ENCODE measurements at regions not wholly inside any gene's neighbourhood (a gene's known extent, or its start where the extent isn't known, plus 50 kb on each side); places are given as distances from the start of the nearest gene placed in this dataset.

DNA sequence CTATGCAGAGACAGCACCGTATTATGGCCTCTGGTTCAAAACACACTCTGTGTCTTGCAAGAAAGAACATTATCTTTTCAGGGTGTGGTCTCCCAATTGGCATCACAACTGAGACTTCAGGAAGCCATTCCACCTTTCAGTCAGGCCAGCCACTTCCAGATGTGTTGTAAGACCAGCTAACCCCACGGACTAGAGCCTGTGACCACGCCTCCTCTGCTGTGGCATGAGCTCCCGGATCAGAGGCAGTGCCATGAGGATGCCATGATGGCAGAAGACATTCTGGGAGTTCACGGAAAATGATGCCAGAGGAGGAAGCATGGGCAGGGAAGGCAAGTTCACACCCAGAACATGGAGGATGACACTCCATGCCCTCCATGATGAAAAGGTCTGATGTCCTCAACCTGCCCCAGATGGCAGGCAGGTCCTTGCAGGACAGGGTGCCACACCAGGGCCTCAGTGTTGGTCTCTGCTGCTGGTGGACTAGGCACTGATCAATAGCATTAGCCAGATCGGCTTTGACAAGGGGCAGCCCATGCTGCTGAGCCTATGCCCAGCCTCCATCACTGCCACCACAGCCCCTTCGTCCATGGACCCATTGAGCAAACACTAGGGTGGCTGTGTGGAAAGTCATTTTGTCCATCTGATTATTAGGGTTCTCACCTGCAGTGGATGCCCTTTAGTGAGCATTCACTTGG, 341.6 kb downstream of the MATN1 start:
- WGBS, 2 donors: 65 to 70% methylated on average over 7 of the region's 7 CpGs
- H3K4me1 ChIP-seq (ENCODE audit: control insufficient read depth in 1 of 2, insufficient read depth in 2 of 2, low read length in 2 of 2): no peaks in the 10 kb centered on the region
- ATAC-seq (ENCODE audit: low FRiP score): no peak
- no peaks in the 10 kb centered on the region for H3K27me3 ChIP-seq (ENCODE audit: control insufficient read depth in 1 of 2, insufficient read depth in 2 of 2, low read length in 1 of 2)
- no peak overlapping the region for H3K27ac ChIP-seq (ENCODE audit: low read depth in 1 of 2, low read length in 2 of 2)
- no peaks in the 10 kb centered on the region for H3K36me3 ChIP-seq (ENCODE audit: control insufficient read depth in 1 of 2, insufficient read depth in 2 of 2, low read length in 1 of 2)
- intact Hi-C loops (cut with DNase I): loop anchor here (2.0 to 10.0 kb wide), 3 partner anchors 587 to 1145 kb away; partner anchors contain the start of gene PTPRU (in 2 of the 2)
- DNase-seq: no peak
- no peak overlapping the region for H3K4me3 ChIP-seq (ENCODE audit: low read length in 2 of 2)
- no peaks in the 10 kb centered on the region for H3K9me3 ChIP-seq (ENCODE audit: control insufficient read depth, low read length)

DNA sequence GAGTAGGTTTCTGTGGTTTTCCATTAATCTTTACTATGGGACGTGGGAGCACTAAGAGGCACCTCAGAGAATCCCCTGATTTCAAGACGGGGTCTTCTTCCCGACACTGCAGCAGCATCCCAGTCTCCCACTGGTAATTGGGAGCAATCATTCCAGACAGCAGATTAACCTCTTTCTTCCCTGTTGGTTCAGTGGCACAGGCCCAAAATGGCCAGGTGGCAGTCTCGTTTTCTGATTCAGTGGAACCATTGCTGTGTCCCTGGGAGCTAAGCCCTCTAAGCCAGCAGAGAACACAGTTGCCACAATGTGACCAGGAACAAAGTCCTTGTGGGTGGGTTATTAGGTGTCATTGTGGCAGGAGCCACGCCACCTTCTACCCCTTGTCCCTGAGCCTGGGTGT, 342.1 kb downstream of the MATN1 start:
- no peaks in the 10 kb centered on the region for H3K9me3 ChIP-seq (ENCODE audit: control insufficient read depth, low read length)
- 71 to 78% methylated on average over 5 of the region's 5 CpGs for WGBS, 2 donors
- no peaks in the 10 kb centered on the region for H3K4me1 ChIP-seq (ENCODE audit: control insufficient read depth in 1 of 2, insufficient read depth in 2 of 2, low read length in 2 of 2)
- no peaks in the 10 kb centered on the region for H3K27me3 ChIP-seq (ENCODE audit: control insufficient read depth in 1 of 2, insufficient read depth in 2 of 2, low read length in 1 of 2)
- ATAC-seq (ENCODE audit: low FRiP score): no peak
- no peak overlapping the region for H3K4me3 ChIP-seq (ENCODE audit: low read length in 2 of 2)
- intact Hi-C loops (cut with DNase I): loop anchor here (2.0 to 10.0 kb wide), 3 partner anchors 586 to 1144 kb away; partner anchors contain the start of gene PTPRU (in 2 of the 2)
- H3K36me3 ChIP-seq (ENCODE audit: control insufficient read depth in 1 of 2, insufficient read depth in 2 of 2, low read length in 1 of 2): no peaks in the 10 kb centered on the region
- H3K27ac ChIP-seq (ENCODE audit: low read depth in 1 of 2, low read length in 2 of 2): no peak overlapping the region
- DNase-seq: no peak

DNA sequence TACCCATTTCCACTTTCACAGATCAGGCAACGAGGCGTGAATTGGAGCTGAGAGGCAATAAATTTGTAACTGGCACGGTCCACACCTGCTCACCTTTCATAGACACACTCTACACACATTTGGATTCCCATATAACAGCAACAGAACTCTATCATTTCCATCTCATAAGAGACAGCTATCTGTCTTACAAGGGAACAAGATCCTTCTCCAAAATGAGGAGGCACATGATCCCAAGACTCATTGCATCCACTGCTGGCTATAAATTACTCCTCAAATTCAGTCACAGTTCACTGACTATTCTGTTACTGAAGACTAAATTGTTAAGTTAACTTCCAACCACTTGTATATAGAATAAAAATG, 342.8 kb downstream of the MATN1 start:
- 0 to 3% methylated on average over 3 of the region's 3 CpGs for WGBS, 2 donors

DNA sequence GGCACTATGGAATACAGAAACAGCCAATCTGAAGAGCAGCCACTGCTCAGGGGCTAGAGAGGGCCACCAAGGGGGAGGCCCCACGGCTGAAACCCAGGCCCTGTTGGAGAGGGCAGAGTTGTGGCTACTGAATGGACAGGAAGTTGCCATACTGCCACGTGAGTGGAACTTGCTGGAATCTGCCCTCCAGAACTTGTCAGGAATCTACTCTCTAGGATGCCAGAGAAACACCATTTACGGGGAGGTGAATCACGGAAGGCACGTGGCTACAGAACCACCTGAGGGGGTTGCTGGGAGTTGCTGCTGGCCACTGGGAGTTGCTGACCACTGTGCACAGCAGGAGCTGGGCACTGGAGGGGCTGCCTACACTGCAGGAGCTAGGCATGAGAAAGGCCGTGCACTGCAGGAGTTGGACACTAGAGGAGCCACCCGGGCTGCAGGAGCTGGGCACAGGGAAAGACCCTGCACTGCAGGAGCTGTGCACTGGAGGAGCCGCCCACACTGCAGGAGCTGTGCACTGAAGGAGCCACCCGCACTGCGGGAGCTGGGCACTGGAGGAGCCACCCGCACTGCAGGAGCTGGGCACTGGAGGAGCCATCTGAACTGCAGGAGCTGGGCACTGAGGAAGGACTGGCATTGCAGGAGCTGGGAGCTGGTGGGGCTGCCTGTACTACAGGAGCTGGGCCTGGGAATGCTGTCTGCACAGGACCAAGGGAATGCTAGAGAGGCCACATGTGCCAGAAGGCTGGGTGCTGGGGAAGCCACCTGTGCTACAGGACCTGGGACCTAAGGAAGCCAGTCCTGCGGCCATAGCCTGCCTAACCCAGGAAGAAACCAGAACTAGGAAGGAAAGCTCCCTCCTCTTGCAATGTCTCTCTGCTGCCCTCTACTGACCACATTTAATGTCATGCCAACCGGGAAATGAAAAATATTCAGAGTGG, 343.4 kb downstream of the MATN1 start:
- WGBS, 2 donors: 45 to 48% methylated on average over 13 of the region's 13 CpGs
- no peak overlapping the region for H3K27ac ChIP-seq (ENCODE audit: low read depth in 1 of 2, low read length in 2 of 2)
- no peaks in the 10 kb centered on the region for H3K9me3 ChIP-seq (ENCODE audit: control insufficient read depth, low read length)
- intact Hi-C loops (cut with DNase I): loop anchor here (2.0 to 10.0 kb wide), 3 partner anchors 585 to 1143 kb away; partner anchors contain the start of gene PTPRU (in 2 of the 2)
- DNase-seq (no peak), ATAC-seq (ENCODE audit: low FRiP score) (peak; percentile 85)
- no peaks in the 10 kb centered on the region for H3K4me1 ChIP-seq (ENCODE audit: control insufficient read depth in 1 of 2, insufficient read depth in 2 of 2, low read length in 2 of 2)
- H3K36me3 ChIP-seq (ENCODE audit: control insufficient read depth in 1 of 2, insufficient read depth in 2 of 2, low read length in 1 of 2): no peaks in the 10 kb centered on the region
- no peak overlapping the region for H3K4me3 ChIP-seq (ENCODE audit: low read length in 2 of 2)
- H3K27me3 ChIP-seq (ENCODE audit: control insufficient read depth in 1 of 2, insufficient read depth in 2 of 2, low read length in 1 of 2): no peaks in the 10 kb centered on the region

More for the DNA sequence above, 342.8 kb downstream of the MATN1 start:
- Histone ChIP-seq H3K27me3 (ENCODE audit: control insufficient read depth in 1 of 2, insufficient read depth in 2 of 2, low read length in 1 of 2) (no peaks in the 10 kb centered on the region), H3K4me3 (ENCODE audit: low read length in 2 of 2) (no peak overlapping the region), H3K36me3 (ENCODE audit: control insufficient read depth in 1 of 2, insufficient read depth in 2 of 2, low read length in 1 of 2) (no peaks in the 10 kb centered on the region), H3K9me3 (ENCODE audit: control insufficient read depth, low read length) (no peaks in the 10 kb centered on the region), H3K4me1 (ENCODE audit: control insufficient read depth in 1 of 2, insufficient read depth in 2 of 2, low read length in 2 of 2) (no peaks in the 10 kb centered on the region), H3K27ac (ENCODE audit: low read depth in 1 of 2, low read length in 2 of 2) (no peak overlapping the region)
- ATAC-seq (ENCODE audit: low FRiP score): no peak
- no peak for DNase-seq
- intact Hi-C loops (cut with DNase I): loop anchor here (2.0 to 10.0 kb wide), 3 partner anchors 586 to 1144 kb away; partner anchors contain the start of gene PTPRU (in 2 of the 2)

DNA sequence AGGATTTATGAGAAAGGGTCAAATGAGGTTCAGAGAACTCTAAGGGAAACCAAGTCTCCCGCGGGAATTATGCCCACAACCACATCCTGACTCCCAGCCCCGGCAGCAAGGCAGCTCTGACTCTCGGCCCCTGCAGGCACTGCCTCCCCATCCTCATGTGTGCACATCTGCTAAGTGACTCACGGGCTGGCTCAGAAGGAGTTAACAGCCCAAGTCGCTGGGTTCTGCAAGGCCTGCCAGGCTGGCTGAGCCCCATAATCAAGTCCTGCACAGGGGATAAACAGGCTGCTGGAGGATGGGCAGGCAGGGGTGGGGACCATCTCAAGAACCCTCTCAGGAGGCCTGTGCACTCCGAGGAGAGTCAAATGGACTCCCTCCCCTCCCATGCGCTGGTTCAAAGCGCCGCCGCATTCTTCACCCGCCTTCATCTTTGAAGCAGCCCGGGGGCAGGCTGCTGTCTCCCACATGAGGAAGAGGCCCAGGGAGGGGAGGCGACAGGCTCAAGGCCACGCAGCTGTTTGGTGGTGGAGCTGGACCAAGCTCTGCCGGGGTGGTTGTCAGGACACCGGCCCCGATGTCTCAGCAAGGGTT, 344.3 kb downstream of the MATN1 start:
- Histone ChIP-seq H3K4me3 (ENCODE audit: low read length in 2 of 2) (no peak overlapping the region), H3K27ac (ENCODE audit: low read depth in 1 of 2, low read length in 2 of 2) (no peak overlapping the region), H3K4me1 (ENCODE audit: control insufficient read depth in 1 of 2, insufficient read depth in 2 of 2, low read length in 2 of 2) (no peaks in the 10 kb centered on the region), H3K27me3 (ENCODE audit: control insufficient read depth in 1 of 2, insufficient read depth in 2 of 2, low read length in 1 of 2) (no peaks in the 10 kb centered on the region), H3K9me3 (ENCODE audit: control insufficient read depth, low read length) (no peaks in the 10 kb centered on the region), H3K36me3 (ENCODE audit: control insufficient read depth in 1 of 2, insufficient read depth in 2 of 2, low read length in 1 of 2) (no peaks in the 10 kb centered on the region)
- WGBS, 2 donors: 30 to 39% methylated on average over 18 of the region's 18 CpGs
- ATAC-seq (ENCODE audit: low FRiP score): no peak
- no peak for DNase-seq
- intact Hi-C loops (cut with DNase I): no loop called here

DNA sequence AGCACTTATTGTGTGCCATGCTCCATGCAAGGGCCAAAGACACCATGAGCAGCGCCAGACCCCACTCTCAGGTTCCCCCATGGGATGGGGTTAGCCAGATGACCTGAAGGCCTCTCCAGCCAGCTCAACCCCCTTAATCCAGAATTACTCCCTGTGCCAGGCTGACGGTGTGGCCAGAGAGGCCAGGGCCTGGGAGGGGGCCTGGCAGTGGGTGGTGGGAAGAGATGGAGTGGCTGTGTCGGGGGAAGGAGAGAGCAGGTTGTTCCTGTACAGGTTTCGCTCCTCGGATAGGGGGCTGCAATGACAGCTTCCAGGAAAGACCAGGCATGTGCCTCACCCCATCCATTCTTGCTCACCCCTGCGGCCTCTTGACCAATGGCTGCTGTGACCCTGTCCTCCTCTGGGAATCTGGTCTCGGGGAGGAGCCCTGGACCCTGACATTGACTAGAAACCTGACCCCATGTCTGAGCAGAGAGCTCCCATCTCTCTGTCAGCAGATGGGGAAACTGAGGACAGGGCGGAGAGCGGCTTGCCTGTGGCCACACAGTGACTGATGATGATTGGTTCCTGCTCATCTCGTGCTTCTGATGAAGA, 345.3 kb downstream of the MATN1 start:
- WGBS, 2 donors: 59 to 67% methylated on average over 8 to 10 of the region's 10 CpGs
- DNase-seq: no peak

DNA sequence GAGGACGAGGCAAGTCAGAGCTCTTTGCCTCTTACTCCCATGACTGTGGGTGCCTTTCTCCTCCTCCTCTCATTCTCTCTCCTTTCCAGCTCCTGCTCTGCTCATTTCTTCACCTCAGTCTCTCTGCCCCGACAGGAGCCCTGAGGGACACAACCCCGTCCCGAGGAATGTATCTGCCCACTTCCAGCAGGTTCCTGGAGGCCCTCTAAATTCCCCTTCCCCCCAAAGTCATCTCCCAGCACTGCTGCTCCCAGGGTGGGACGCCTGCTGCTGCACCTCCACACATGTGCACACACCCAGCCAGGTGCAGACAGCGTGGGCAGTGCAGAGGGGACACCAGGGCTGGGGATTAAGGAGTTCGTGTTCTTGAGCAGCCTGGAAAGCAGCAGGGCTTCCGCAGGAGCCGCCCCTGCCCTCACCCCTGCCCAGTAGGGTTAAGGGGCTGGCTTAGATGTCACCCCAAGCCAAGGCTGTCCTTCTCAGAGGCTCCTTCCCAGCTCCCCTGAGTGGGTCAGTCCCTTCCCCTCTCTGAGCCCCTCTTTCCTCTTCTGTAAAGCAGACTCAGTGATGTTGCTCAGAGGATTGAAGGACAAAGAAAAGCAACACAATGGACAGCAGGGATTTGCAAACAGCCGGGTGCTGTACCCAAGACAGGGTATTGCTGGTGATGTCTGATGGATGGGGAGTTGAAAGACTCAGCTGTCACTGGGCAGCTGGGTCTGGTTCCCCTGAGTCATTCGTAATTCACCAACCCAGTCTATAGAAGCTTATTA, 346.0 kb downstream of the MATN1 start:
- 40 to 47% methylated on average over 11 of the region's 11 CpGs for WGBS, 2 donors
- H3K27ac ChIP-seq (ENCODE audit: low read depth in 1 of 2, low read length in 2 of 2): no peak overlapping the region
- H3K4me3 ChIP-seq (ENCODE audit: low read length in 2 of 2): no peak overlapping the region
- H3K36me3 ChIP-seq (ENCODE audit: control insufficient read depth in 1 of 2, insufficient read depth in 2 of 2, low read length in 1 of 2): no peaks in the 10 kb centered on the region
- ATAC-seq (ENCODE audit: low FRiP score) (no peak), DNase-seq (no peak)
- H3K27me3 ChIP-seq (ENCODE audit: control insufficient read depth in 1 of 2, insufficient read depth in 2 of 2, low read length in 1 of 2): no peaks in the 10 kb centered on the region
- no peaks in the 10 kb centered on the region for H3K9me3 ChIP-seq (ENCODE audit: control insufficient read depth, low read length)
- intact Hi-C loops (cut with DNase I): no loop called here
- no peaks in the 10 kb centered on the region for H3K4me1 ChIP-seq (ENCODE audit: control insufficient read depth in 1 of 2, insufficient read depth in 2 of 2, low read length in 2 of 2)

More for the DNA sequence above, 345.3 kb downstream of the MATN1 start:
- Histone ChIP-seq H3K36me3 (ENCODE audit: control insufficient read depth in 1 of 2, insufficient read depth in 2 of 2, low read length in 1 of 2) (no peaks in the 10 kb centered on the region), H3K27ac (ENCODE audit: low read depth in 1 of 2, low read length in 2 of 2) (no peak overlapping the region), H3K27me3 (ENCODE audit: control insufficient read depth in 1 of 2, insufficient read depth in 2 of 2, low read length in 1 of 2) (no peaks in the 10 kb centered on the region), H3K9me3 (ENCODE audit: control insufficient read depth, low read length) (no peaks in the 10 kb centered on the region), H3K4me3 (ENCODE audit: low read length in 2 of 2) (no peak overlapping the region), H3K4me1 (ENCODE audit: control insufficient read depth in 1 of 2, insufficient read depth in 2 of 2, low read length in 2 of 2) (no peaks in the 10 kb centered on the region)
- intact Hi-C loops (cut with DNase I): no loop called here
- ATAC-seq (ENCODE audit: low FRiP score): no peak

Data from aorta (tissue), 5 donors.